ENCODE measurements at regions not wholly inside any gene's neighbourhood (a gene's known extent, or its start where the extent isn't known, plus 50 kb on each side); places are given as distances from the start of the nearest gene placed in this dataset.

- TF ChIP-seq MGA (IDR thresholded peaks at IDR 0.05) (no peak), SMARCA5 (IDR thresholded peaks at IDR 0.05) (no peak)
These were observed 94.7 kb upstream of the MYO16 start (continued) for GRCh38 chr13:108534728-108535127.

Data from K562 (cell line).